ENCODE measurements at regions not wholly inside any gene's neighbourhood (a gene's known extent, or its start where the extent isn't known, plus 50 kb on each side); places are given as distances from the start of the nearest gene placed in this dataset.

DNA sequence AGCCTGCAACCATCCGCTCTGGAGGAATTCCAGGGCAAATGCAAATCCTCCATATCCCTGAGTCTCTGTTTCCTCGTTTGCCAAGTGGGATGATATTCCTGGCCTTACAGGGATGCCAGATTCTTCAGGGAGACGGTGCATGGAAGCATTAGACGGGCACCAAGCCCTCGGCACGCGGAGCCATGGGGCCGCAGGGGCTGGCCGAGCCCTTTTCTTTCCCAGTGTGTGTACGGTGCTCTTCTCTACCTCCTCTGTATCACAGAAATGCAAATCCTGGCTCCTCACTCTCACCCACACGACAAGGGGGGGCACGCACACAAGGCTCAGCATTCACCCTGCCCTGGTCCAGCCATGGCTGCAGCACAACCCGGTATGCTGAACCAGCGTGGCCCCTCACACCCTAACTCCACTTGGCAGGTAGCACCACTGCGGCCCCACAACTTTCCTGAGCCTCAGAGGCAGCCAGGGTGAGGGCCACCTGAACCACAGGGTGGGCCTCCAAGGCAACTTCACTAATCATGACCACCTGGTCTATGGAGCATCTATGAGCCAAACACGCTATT is 64.1 kb upstream of the SALL3 start:
- intact Hi-C loops (cut with DNase I), result no loop called here
- Histone ChIP-seq H3K36me3 (no peaks in the 10 kb centered on the region), H3K4me3 (no peak overlapping the region), H3K27me3 (ENCODE audit: low read depth) (peaks cover 16% of the 10 kb centered on the region), H3K4me1 (no peaks in the 10 kb centered on the region), H3K27ac (no peak overlapping the region), H3K9me3 (no peaks in the 10 kb centered on the region)
- no peak for TF ChIP-seq CTCF (IDR thresholded peaks at IDR 0.05)
- no peak for ATAC-seq
- DNase-seq, result no peak

- intact Hi-C loops (cut with DNase I), result no loop called here
- no peak for ATAC-seq
Observed at GRCh38 chr18:78918707-78919106, 60.9 kb upstream of the SALL3 start.

DNA sequence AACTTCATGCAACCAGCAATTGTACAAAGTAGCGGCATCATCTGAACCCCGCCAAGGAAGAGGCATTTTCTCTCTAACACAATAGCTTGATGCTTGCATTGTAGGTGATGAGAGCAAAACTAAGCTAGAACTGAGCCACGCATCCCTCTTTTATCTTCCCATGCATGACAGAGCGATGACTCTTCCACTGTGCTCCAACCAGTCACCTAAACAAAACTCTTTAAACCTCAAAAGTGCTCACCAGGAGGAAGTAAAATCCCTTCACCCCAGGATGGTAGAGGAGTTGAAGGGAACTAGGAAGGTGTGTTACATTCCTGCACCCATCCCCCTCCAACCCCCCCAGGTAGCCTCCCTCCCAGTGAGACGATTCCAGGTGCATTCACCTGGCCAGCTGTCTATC is 59.7 kb upstream of the SALL3 start:
- DNase-seq (no peak), ATAC-seq (no peak)
- Histone ChIP-seq H3K9me3 (no peaks in the 10 kb centered on the region), H3K4me3 (no peak overlapping the region), H3K36me3 (no peaks in the 10 kb centered on the region), H3K27ac (no peak overlapping the region), H3K4me1 (no peaks in the 10 kb centered on the region), H3K27me3 (ENCODE audit: low read depth) (no peaks in the 10 kb centered on the region)
- no peak for TF ChIP-seq CTCF (IDR thresholded peaks at IDR 0.05)
- intact Hi-C loops (cut with DNase I), result no loop called here

More at GRCh38 chr18:78918707-78919106, 60.9 kb upstream of the SALL3 start:
- Histone ChIP-seq H3K9me3 (no peaks in the 10 kb centered on the region), H3K27ac (no peak overlapping the region), H3K4me1 (no peaks in the 10 kb centered on the region), H3K27me3 (ENCODE audit: low read depth) (peaks cover 8% of the 10 kb centered on the region), H3K36me3 (no peaks in the 10 kb centered on the region), H3K4me3 (no peak overlapping the region)
- no peak for DNase-seq
- no peak for TF ChIP-seq CTCF (IDR thresholded peaks at IDR 0.05)

DNA sequence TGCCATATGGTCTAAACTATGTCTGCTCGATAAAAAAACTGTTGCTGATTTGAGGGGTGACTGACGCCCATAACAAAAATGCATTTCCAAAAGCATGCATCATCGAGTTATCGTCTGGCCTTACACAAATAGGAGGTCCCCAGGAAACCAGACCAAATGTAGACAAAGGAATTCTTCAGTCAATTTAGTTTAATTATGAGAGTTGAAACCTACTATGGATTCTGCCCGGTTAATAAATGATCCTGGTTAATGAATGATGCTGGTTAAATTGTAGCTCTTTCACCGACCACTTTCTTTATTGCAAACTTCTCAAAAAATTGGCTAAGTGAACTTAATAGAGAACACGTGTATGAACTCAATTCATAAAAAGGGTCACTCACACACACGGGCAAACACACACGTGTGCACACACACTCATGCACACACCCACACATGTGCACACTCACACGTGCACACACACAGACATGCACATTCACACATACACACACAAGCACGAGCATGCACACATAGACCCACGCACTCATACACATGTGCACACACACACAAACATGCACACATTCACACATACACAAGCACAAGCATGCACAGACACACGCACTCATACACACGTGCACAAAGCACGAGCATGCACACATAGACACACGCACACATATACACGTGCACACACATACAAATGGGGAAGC is 59.0 kb upstream of the SALL3 start:
- no peak for TF ChIP-seq CTCF (IDR thresholded peaks at IDR 0.05)
- intact Hi-C loops (cut with DNase I), result no loop called here
- Histone ChIP-seq H3K27me3 (ENCODE audit: low read depth) (no peaks in the 10 kb centered on the region), H3K9me3 (no peaks in the 10 kb centered on the region), H3K36me3 (no peaks in the 10 kb centered on the region), H3K4me1 (no peaks in the 10 kb centered on the region), H3K4me3 (no peak overlapping the region), H3K27ac (no peak overlapping the region)
- ATAC-seq, result no peak
- no peak for DNase-seq

GRCh38 chr18:78922856-78923255 is 56.8 kb upstream of the SALL3 start:
- no peak for ATAC-seq
- Histone ChIP-seq H3K36me3 (no peaks in the 10 kb centered on the region), H3K9me3 (no peaks in the 10 kb centered on the region), H3K27me3 (ENCODE audit: low read depth) (no peaks in the 10 kb centered on the region), H3K4me3 (no peak overlapping the region), H3K4me1 (no peaks in the 10 kb centered on the region), H3K27ac (no peak overlapping the region)
- no peak for TF ChIP-seq CTCF (IDR thresholded peaks at IDR 0.05)
- DNase-seq, result no peak
- intact Hi-C loops (cut with DNase I), result no loop called here

Data from lower lobe of right lung (tissue), 2 donors.